ENCODE measurements at regions not wholly inside any gene's neighbourhood (a gene's known extent, or its start where the extent isn't known, plus 50 kb on each side); places are given as distances from the start of the nearest gene placed in this dataset.

DNA sequence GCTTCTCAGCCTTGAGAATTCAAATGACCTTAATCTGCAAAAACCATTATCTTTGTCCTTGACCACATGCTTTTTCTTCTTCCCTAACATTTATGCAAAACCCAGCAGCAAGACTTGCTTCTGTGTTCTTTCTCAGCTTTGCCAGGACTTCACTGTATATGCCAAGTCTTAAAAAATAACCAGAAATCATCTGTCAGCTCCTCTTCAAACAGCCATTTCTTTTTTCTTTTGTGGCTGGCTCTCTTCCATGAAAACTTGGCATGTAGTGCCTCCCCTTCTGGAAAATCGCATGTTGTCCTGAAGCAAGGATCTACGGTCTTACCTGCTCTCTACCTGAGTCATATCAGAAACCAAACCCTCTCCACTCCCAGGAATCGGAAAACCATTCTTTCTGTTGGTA lies 364.9 kb downstream of the RPS29 start:
- DNase-seq: no peak

DNA sequence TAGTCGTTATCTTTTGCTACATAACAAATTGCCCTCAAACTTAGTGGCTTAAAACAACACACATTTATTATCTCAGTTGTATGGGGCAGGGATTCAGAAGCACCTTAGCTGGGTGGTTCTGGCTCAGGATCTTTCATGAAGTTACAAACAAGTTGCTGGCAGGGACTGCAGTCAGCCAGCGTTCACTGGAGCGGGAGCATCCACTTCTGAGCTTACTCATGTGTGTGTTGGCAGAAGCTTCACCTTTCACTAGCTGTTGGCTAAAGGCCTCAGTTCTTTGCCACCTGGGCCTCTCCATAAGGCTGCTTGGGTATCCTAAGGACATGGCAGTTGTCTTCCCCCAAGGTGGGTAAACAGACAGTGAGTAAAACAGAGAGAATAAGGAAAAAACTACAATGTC lies 365.7 kb downstream of the RPS29 start:
- DNase-seq: no peak

DNA sequence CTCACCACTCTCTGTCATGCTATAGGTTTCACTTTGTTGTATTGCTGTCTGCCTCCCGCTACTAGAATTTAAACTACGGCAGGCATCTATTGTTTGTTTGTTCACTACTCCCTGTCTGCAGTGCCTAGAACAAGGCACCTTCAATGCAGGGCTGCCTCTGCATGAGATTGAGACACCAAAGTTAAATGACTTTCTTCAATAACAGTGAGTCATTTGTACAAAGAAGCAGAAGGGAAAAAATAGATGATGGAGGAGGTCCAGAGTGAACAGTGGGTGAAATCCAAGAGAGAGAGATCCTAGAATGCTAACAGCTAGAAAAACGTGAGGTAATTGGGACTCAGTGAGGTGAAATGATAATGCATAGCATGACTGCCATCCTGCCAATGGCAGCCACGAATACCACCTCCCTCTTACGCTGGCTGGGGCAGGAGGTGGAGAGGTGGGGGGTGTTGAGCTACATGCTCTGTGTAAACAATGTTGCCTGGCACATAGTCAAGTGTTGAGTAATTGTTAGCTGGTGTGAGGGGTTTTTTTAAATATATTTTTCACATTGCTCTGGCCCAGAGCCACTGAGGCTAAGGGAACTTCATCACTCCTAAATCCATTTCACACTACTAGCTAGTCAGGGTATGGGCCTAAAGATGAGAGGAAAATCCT lies 367.6 kb downstream of the RPS29 start:
- DNase-seq: no peak

DNA sequence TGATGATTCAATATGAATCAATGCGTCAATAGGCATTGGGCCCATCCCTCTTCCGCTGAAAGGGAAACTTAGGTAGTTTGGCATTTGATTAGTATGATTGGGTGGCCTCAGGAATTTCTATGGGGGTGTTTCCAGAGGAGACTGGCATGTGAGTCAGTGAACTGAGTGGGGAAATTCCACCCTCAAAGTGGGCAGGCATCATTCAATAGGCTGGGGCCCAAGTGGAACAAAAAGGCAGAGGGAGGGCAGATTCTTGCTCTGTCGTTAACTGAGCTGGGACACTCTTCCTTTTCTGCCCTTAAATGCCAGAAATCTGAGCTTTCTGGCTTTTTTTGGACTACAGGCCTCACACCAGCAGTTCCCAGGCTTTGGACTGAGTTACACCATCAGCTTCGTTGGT lies 373.5 kb downstream of the RPS29 start:
- no peak for DNase-seq

DNA sequence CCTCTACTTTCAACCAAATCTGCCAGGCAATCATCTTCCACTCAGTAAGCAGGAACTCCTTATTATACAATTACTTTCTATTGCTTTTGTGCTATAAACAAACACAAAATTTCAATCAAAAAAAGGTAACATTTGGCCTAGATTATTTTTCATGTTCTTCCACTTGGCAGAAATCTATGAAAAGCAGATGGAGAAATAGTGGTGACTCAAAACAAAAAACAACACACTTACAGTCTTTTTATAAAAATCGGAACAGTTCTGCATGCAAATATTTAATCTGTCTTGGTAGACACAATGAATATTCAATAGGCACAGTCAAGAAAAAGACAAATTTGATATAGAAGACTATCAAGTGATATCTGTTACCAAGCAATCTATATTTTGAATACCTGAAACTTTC lies 376.8 kb downstream of the RPS29 start:
- no peak for DNase-seq

DNA sequence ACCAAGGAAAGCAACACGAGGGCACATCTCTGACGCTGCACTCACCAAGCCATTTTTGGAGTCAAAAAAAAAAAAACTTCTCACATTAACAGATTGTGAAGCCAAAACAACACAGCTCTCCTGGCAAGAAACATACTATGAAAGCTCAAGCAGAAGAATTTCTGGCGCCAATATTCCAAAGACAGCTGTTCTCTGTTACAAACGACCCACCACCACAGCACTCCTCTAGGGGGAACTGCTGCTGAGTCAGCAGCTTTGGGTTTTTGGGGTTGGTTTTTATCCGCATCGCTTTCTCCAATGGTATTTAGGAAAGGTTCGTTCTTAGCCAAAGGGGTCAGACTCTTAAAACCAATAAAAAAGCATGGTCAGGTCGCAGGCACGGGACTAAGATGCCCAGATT lies 379.4 kb downstream of the RPS29 start:
- no peak for DNase-seq

DNA sequence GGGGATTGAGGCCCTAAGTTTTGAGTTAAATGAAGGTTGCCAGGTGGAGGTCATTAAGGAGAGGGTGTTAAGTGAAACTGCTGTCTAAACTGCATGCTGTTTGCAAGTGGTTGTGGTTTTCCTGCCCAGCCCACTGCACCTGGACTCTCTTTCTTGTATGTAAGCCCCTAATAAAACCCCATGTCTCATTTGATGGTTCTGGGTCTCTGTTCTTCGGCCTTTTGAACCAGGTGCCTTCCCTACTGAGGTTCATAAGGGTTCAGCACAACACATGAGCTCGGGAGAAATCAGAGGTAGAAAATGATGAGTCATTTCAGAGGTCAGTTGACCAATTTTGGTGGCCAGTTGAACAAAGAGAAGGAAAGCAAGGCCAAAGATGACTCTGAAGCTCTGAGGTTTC lies 382.5 kb downstream of the RPS29 start:
- no peak for DNase-seq

DNA sequence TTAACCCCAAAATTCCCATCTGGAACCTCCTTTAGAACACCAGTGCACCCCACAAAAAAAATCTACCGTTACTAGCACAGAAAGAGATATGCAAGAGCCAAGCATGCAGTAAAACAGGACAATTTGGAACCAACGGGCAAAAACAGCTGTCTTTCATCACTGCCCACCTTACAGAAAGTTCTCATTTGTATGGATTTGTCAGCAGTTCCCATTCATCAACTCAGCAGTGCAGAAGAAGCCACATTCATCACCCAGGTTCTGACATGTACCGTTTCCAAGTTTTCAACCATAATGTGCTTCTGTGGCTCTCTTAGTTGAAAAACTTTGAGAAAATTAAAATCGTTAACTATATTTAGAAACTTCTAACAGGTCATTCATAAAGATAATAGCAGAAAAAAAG lies 387.0 kb downstream of the RPS29 start:
- DNase-seq: no peak

DNA sequence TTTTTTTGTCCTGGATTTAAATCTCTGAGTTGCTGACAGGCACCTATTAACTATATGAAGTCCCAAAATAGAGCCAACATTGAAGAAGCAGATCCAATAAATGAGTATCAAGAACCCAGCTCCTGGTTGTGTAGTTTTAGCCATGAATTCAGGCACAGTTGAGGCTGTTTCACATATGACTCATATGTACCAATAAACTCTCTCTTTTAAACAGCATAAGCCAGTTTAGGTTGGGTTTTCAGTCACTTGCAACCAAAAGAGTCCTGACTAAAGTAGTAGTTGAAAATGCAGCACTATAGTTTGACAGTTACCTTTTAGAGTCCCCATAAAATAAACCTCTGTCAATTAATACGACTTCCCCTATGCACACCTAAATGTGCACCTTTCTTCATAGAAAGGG lies 389.9 kb downstream of the RPS29 start:
- peak in 1 of 5 experiments; percentile 16 for DNase-seq

DNA sequence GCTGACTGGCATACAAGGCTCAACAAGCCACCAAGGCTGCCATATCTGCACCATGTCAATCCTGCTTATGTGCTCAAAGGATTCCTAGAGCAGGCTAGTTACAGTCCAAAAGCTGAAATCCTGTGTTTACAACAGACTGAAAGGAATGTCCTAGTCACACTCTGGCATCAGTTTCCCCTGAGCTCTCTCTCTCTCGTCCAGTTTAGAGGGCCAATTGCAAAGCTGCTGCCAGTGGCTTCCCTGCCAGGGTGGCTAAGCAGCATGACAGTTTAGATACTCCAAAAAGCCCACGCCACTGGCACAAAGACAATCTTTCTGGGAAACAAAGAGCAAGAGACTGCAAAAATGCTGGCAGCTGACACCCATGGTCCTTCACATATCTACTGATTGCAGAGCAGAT lies 392.1 kb downstream of the RPS29 start:
- no peak for DNase-seq

DNA sequence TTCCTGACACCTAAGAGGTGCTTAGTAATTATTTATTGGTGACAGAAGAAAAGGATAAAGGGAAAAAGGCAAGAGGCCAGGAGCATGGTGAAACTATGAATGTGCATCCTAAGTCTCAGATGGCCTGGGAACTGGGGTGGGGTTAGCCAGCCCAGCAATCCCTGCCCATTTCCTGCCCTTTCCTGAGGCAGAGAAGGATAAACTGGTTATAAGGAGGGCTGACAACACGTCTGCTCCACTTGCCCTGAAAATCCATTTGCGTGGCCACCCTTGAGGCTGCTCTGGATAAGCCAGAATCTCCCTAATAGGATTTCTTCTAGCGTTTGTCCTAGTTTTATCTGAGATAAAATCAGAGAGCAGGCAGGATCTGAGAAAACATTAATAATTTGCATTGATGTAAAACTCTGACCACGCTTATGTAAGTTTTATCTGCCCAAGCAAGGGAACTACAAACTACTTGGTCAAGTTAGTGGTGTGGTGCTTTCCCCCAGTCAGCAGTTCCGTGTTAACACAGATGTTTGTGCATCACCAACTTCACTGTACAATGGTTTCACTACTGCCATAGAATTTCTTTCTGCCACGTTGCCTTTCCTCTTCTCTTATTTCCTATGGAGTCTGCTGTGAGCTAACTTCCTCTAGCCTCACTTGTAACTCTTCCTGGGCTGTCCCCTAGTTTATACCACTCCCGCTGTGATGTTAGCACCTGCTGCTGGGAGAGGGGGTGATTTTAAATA lies 392.7 kb downstream of the RPS29 start:
- peak in 1 of 5 experiments; percentile 3 for DNase-seq

DNA sequence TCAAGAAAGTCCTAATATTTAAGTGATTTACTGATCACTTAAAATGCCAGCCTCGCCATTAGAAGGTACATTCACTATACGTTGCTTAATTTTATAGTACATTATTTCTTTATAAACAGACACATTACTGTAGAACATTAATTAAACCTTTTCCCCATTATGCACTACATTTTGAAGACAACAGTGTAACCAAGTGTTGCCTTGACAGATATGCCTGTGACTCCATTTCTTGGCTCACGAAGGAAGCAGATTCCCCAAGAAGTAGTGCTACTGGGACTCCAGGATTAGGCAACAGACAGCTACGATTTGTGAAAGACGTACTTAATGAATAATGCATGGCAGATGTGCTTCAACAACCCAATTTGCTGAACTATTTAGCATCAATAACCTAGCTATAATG lies 394.8 kb downstream of the RPS29 start:
- no peak for DNase-seq

DNA sequence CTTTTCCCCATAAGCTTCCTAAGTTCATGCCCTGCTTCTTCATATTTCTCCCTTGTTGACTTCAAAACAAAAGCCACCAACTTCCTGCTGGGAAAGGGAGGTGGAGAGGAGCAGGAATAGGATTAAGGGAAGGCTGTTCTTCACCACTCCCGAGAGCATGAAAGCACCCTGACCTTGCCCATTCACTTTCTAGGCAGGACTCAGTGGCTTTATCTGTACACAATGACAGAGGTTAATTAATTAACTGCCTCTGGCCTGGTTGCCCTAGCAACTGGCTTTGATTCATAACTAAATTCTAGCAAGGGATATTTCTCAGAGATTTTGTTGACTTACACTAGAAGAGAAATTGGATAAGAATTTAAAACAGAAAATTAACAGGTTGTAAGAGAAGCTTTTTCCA lies 396.8 kb downstream of the RPS29 start:
- no peak for DNase-seq

DNA sequence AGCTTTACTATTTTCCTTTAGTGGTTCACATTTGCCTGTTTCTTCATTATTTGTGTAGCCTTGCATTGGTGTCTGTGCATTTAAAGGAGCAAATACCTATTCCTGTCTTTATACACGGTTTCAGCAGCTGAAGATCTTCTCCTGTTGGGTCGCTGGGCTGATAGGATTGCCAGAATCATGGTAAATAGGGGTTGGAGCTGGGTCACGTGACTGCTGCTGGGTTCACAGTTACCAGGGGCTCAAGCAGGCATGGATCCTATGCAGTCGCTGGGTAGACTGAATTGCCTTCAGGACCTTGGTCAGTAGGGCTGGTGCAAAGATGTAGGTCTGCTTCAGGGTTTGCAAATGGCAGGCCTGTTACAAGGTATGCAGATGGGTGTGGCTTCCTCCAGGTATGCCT lies 398.4 kb downstream of the RPS29 start:
- no peak for DNase-seq

DNA sequence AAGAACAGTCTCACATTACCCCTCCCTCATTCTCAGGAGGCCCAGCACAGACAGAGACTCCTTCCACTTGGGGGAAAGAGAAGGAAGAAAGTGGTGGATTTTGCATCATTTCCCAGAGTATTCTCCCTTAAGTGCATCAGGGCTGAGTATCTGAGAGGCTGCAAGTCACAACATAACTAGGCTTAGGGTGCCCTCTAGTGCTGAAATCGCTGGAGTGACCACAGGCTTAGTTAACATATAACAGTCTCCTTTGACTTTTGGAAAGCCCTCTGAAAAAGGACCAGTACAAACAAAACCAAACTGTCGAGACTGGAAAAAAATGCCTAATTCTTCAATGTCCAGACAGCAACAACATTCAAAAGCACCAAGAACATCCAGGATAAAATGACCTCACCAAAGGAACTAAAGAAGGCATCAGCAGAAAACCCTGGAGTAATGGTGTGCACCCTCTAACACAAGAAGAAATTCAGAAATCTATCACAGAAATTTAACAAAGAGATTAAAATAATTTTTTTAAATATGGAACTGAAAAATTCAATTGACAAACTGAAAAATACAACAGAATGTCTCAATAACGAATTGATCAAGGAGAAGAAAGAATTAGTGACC lies 412.3 kb downstream of the RPS29 start:
- DNase-seq: peak in 1 of 5 experiments; percentile 55

DNA sequence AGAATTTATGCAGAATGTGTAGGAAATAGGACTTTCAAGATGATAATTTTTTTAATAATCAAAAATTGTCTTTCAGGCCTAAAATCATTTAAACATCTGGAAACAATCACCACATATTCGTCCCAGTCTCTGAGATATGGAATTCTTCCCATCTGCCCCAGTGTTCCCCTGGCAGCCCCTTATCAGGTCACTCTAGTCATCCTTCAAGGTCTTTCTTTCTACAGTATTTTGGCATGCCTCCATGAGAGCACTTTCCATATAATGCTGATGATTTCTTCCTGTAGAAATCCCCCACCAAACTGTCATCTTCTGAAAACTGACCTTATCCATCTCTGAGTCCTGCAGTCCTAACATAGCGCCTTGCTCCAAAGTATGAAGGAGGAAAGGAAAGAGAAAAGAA lies 422.1 kb downstream of the RPS29 start:
- DNase-seq: no peak

DNA sequence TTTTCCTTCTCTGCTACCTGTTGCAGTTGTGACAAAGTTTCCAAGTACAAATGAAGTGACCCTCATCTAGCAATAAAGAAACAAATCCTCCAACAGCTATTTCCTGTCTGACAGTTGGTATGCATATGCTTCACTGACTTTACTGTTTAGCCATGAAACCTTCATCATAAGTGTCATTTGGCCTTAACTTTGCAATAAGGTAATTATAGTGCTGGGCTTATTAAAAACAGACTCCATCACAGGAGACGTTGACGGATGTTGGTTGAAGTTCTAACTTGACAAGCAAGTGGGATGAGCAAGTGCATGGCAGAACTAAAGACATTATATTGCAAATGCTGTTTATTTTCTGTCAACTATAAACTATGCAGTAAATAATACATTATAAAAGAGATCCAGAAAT lies 425.2 kb downstream of the RPS29 start:
- no peak for DNase-seq

DNA sequence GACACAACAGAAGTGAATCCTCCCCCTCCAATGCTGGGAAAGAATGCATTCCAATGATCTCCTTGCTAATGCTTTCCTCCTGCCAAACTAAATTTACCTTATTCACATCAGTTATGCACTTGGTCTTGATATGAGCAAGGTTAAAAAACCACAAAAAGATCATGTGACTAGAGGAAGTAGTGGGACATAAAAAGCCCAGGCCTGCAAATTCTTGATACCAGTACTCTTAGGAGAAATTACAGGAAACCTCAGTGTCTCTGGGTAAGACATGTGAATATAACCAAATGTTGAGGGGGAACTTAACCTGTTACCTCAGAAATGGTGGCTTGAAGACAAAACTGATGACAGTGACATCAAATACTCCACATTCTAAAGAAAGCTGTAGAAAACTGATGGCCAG lies 427.1 kb downstream of the RPS29 start:
- peak in 1 of 5 experiments; percentile 1 for DNase-seq

DNA sequence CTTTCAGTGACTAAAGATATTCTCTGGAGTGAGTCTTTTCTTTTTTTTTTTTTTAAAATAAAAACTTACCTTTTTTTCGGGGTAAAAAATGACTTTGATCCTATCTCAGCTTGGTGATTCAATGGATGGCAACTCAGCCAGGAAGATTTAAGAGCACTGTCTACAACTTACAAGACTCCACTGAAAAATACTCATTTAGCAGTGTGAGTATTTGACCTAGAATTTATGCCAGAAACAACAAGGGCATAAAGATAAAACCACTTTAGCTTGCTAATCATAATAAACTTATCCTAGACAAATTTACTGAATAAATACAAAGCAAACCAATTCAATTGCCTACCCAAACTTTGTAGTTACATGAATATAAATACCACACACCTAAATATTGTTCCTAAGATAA lies 446.6 kb downstream of the RPS29 start:
- DNase-seq: no peak

DNA sequence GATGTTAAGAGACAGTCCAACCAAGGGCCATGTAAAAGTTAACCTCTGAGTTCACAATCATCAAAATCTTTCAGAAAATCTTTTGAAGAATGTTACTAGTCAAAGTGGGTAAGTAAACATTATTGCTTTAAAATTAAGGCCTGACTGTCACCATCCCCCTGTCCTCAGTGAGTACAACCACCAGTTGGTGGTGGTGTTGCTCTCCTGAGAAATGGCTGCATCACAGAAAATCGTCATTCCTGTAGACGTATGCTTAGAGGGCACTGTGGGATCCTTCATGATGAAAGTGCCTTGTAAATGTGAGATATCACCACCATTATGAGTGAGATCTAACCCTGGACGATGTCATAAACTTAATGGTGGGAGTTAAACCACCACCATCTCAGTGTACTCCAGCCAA lies 451.2 kb downstream of the RPS29 start:
- no peak for DNase-seq

DNA sequence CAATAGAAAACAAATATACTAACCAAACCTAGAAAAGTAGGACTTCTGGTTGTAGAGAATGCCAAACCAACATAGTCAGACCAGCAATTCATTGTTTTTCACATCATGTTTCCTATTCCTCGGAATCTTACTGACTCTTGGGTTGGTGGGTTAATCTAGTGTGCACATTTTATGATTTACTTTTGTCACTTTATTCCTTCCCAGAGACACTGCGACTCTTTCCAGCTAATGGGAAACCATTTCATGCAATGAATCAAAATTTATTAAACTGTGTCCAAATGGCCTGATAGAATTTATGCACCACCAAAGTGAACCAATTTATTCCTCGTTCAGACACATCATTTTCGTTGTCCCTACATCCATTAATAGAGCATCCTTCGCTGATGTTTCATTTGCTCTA lies 464.9 kb downstream of the RPS29 start:
- no peak for DNase-seq

DNA sequence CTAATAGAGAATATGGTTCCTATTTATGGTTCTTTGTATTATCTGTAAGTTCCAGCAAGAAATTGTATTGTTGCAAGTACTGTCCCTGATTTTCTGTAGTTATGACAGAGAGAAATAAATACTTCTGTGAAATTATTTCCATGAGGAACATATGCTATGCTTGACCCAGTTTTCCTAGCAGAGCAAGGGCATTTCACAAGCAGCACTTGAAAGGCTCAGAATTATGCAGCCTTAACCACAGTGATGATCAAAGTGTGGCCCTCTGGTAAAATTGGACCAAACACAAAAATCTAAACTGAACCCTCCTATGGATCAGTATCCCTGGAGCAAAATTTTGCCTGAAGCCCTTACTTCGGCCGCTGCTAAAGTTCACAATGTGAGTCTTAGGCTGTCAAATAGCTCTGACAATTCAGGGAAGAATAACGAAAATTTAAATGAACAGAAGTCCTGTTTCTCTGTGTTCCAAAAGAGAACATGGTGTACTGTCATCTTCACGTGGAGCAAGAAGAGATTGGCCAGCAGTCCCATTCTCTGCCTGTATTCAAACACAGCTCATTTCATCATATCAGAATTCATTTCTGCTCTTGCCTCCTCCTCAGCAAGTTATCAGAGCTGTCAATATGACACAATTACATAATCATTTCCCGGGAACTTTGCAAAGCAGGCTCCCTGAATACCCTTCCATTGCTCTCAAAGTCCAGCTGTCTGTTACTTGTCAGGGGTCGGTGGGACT lies 471.9 kb downstream of the RPS29 start:
- DNase-seq: no peak
